ENCODE measurements at regions not wholly inside any gene's neighbourhood (a gene's known extent, or its start where the extent isn't known, plus 50 kb on each side); places are given as distances from the start of the nearest gene placed in this dataset.

DNA sequence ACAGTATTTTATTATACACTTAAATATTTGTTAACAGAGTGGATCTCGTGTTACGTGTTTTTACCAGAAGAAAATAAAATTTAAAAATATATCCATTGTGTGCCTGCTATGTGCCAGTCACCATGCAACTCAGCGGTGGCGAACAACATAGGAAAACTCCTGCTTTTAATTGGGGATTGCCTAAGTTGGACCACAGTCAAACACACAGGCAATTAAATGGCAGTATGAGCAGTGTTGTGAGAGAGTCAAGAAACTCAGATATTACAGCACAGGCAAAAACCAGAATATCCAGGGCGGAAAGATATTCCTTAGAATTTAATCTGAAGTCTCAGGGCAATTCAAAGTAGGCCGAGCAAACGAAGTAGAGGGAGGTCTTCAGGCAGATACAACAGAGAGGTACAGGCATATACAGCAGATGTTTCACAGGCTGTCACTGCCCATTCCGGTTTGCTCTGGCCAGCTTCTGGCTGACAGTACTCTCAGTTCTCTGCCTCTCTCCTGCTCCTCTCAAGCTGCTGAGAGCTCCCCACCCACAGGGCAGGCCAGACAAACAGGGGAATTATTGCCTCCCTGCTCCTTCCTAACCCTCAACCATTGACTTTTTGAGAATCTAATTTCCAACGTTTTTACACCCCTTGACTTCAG is 540.2 kb upstream of the TMEM132C start:
- peak in 1 of 14 donors; percentile 72 for DNase-seq

DNA sequence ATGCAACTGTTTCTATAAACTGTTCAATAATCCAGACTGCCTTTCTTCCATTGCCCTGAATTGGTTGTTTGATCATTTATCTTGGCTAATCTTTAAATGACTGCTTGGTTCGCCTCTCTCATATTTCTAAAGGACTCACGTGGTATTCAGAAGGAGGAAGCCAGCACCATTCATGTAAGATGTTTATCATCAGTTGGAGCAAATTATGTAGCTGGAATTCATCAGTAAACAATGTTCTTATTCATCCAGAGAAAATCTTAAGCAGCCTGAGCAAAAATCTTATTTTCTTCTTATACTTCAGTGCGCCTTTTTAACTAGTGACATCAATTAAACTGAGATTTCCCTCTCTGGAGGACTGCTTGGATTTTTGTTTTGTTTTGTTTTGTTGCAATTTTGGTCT is 538.7 kb upstream of the TMEM132C start:
- no peak for DNase-seq

DNA sequence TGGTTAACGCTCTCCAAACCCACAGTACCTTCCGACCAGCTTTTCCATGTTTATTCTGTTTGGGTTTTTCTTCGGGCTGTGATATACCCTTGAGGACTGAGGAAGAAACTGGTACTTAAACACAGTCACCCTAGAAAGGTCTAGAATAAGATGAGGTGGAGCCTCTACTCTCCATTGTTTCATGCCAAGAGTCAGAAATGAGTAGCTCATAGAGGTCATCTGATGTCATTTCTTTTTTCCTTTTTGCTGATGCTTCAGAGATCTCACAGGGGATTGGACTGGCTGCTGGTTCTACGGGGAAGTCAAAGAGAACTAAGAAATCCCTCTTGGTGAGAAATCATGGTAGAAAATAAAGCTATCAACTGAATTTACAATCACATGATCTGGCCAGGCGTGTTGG is 538.2 kb upstream of the TMEM132C start:
- DNase-seq, result no peak

DNA sequence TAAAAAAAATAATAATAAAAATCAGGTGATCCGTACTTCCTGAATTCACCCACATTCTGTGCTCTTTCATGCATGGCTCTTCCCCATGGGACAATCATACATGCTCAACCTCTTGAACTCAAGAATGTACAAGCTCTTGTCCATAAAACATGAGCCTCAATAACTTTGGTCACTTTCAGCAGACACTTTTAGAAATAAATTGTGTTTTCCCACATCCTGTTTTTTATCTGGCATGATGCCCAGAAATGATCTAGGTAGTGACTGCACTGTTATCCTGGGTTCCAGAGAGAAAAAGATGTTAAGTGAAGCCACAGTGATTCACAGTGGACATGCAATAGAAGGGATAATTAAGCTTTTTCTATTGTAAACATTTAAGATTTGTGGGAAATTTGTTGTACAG is 537.6 kb upstream of the TMEM132C start:
- no peak for DNase-seq

DNA sequence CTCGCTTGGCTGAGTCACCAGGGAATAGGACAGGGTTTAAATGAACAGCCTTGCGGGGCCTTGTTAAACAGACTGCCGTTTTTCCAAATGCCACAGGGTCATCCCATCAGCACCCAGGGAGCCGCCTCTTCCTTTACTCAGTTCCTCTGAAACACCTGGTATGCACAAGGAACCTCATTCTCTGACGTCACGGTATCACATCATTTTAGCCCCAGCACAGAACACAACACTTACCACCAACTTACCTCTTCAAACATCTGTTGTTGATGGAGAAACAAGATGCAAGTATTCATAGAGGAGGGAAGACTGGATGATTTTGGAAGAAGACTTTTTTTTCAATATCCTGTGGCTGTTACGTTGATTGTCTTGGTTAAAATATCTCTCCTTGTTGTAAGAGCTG is 535.3 kb upstream of the TMEM132C start:
- DNase-seq, result no peak

DNA sequence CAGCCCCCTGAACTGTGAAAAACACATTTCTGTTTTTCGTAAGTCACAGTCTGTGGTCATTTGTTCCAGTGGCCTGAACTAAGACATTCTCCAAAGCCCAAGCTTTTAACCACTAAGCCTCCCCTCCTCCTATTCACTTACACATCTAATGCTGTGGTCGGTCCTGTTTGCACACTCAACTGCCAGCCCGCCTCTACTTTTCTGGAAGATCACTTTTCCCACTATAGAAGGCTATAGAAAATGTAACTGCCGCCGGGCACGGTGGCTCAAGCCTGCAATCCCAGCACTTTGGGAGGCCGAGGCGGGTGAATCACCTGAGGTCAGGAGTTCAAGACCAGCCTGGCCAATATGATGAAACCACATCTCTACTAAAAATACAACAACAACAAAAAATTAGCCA is 524.7 kb upstream of the TMEM132C start:
- no peak for DNase-seq

DNA sequence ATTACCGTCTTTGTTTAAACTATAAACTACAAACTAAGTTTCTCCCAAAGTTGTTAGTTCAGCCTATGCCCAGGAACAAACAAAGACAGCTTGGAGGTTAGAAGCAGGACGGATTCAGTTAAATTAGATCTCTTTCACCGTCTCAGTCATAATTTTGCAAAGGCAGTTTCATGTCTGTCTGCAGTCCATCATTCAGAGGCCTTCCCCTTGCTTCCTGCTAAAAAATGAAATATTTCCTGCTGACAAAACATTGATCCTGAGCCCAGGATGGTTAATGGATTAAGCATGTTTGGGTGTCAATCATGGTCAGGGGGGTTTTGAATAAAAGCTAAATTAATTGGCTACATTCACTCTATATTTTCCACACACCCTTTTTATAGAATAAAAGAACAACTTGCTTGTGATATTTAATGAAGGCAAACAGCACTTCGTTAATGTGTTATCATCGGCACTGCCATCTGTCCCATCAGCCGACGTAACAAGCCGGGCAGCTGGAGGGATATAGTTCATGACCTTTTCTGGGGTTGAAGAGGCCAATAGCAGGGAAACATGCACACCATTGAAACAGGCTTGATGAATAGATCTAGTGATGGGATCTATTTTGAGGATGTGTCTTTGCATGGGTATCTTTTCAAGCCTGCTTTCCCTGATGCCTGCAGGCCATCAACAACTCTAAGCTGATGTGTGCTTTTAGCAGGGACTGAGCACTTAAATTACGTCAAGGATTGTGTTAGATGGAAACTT is 521.3 kb upstream of the TMEM132C start:
- DNase-seq, result no peak

DNA sequence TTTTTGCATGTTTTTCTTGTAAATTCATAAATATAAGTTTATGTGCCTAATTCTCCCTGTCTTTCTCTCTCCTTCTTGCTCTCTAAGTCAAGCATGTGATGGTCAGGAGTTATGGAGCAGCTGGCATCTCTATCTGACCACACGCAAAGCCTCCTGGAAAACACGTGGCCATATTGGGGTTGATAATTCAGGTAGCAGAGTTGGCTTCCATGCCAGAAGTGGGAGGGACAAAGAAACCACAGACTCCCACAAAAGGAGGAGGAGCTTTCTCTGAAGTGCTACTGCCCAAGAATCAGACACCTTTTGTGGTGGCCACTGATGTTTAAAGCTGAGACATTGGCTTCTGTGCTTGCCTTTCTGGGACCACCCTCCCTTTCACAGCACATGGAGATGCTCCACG is 517.6 kb upstream of the TMEM132C start:
- no peak for DNase-seq

DNA sequence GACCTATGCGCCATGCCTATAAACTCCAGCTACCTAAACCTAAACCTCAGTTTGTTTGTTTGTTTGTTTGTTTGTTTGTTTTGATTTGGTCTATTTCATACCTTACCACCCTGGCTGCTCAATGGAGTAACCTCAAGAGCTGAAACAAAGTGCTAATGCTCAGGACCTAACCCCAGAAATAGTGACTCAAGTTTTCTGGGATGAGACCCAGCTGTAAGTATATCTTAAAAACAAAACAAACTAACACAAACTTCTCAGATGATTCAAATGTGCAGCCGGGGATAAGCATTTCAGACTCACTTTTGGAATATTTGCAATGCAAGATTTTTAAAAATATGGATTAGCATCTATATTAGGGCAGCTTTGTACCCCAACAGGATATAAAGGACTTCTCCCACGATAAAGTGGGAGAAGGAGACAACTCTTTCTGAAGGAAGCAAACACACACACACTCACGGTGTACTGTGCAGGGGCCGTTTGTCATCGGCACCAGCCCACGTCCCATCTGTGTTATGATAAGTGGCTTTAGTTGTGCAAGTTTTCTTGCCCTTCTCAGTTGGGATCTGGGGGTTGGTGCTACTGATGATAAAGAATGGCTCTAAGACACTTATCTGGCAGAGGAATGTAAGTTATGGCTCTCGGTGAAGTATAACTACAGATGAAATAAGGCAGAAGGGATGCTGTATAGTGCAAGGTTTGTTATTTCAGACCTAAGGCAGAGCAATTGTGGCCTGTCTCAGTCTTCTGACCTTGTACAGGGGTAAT is 516.7 kb upstream of the TMEM132C start:
- DNase-seq, result no peak

DNA sequence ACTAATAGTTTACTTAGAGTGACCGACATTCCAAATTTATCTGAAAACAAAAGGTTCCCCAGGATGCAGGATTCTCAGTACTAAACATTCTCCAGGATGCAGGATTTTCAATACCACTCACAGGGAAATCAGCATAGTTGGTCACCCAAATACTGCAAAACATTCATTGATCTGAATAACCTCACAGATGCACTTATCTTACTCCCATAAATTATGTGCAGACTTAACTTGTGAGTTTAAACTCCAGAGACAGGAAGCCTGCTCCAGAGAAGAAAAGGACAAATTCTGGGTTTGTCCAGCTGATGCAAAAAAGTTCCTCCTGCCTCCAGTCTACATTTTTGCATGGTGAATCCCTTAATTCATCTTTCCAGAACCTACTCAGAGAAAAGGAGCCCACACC is 514.2 kb upstream of the TMEM132C start:
- no peak for DNase-seq

DNA sequence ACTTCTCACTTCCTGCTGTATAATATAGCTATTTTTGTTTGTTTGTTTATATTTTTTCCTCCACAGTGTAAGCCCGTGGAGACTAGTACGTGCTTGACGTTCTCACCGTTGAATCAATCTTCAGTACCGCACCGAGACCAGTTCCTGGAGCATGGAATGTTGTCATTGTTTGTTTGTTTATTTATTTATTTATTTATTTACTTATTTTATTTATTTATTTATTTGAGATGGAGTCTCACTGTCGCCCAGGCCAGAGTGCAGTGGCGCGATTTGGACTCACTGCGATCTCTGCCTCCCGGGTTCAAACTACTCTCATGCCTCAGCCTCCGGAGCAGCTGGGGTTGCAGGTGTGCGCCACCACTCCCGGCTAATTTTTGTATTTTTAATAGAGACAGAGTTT is 506.6 kb upstream of the TMEM132C start:
- no peak for DNase-seq

DNA sequence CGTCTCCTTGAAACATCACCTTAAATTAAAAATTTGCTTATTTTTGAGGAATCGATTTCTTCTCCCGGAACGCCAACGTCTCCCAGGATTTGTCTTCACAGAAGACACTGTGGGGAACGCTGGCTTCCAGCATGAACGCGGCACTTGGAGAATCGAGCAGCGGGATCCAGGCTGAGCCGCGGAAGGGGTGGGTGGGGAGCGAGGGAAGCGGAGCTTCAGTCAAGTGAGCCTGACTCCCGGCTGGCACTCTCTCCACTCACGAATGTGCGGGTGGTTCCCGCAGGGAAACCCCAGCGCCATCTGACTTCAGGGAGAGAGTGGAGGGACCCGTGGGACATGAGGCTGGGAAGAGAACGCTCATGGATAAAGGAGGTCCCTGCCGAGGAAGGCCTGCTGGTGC is 506.0 kb upstream of the TMEM132C start:
- no peak for DNase-seq

DNA sequence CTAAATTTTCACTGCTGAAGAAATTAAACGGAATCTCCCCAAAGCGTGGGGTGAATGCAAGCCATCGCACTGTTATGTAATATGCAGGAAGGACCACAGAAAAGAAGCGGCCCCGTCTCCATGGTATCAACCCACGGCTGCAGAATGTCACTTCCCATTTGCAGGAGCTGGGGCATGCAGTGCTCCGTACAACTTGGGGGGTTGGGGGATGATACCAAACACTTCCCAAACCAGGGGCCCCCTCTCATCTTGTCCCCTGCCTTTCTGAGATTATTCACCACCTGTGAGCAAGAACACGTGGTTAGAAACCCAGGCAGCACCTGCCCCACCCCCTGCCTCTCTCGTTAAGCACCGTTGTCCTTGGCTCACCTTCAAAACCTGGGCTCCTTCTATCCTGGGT is 505.1 kb upstream of the TMEM132C start:
- DNase-seq, result peak in 1 of 14 donors; percentile 72

DNA sequence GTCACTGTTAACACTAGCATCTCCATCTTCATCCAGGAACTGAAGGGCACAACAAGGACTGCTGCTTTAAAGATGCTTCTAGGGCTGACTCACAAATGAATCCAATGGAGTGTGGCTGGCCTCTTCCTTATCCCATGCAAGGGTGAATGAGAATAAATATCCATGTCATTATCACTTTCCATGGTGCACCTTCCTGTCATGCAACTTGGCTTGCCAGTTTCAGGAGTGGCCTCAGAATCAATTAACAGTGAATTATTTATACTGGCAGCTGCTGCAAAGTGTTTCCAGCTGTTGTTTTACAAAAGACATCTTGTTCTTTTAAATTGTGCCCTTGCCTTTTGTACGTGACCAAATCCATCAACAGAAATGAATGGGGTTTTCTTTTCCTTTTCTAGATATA is 499.3 kb upstream of the TMEM132C start:
- DNase-seq, result no peak

DNA sequence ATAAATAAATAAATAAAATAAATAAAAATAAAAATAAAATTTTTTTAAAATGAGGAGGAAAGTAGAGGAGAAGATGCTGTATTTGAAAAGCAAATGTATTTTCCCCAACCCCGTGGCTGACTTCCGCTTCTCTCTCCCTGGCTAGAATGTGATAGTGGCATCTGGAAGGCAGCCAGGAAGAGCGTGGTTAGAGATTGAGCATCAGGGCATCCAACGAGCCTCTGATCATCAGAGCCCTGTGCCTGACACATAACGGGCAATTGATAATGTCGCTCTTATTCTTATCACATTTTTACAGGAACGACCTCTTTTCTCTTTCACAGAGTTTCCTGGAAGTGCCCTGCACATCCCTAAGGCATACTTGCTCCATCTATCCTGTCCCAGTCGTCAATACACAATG is 496.9 kb upstream of the TMEM132C start:
- peak in 1 of 14 donors; percentile 33 for DNase-seq

DNA sequence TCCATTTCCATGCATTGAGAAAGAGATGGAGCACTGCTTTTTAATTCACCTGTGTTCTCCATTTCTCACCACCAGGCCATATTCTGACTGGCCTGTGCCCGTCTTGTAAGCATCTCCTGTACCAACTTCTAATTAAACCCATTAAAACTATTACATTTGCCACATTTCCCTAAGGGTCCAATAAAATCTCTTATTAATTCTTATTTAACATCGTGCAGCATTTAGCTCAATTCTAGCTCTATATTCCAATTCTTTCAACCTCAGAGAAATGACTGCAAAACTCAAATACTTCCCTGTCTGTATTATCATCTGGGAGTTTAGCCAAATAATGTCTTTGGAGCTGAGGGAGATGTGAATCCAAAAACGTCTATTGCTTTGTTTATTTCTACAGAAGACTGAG is 495.4 kb upstream of the TMEM132C start:
- DNase-seq, result peak in 1 of 14 donors; percentile 41

DNA sequence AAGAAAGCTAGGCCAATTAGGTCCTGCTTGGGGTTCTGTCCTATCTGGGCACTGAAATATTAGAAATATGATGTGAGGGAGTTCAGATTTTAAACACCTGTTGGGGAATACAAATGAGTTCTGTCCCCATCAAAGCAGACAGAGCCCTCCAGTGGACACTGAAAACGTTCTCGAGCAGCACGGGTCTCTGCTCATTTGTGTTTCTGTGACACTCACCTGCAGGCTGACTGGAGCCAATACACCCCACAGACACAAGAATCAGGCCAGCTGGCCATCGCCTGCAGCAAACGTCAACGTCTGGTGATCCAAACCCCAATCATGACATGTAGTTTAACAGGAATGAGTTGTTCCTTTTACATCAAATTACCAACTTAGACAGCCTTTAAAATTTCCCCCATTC is 493.4 kb upstream of the TMEM132C start:
- peak in 1 of 14 donors; percentile 96 for DNase-seq

DNA sequence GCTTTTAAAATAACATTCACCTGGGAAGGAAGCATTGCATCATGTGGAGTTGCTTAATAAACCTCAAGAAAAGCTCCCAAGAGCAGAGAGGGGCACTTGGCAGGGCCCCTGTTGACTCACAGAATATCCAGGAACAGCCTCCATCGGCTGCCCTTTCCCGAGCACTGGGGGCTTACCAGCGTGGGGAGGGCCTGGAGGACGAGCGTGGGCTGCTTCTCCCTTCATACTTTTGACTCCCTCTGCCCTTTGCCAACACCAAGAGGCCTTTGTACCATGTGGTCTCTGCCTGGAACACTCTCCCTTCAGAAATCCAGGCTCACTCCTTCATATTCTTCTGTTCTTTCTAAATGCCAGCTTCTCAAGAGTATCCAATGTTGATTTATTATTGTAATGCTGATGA is 492.1 kb upstream of the TMEM132C start:
- peak in 2 of 14 donors; percentile 34 to 68 for DNase-seq

DNA sequence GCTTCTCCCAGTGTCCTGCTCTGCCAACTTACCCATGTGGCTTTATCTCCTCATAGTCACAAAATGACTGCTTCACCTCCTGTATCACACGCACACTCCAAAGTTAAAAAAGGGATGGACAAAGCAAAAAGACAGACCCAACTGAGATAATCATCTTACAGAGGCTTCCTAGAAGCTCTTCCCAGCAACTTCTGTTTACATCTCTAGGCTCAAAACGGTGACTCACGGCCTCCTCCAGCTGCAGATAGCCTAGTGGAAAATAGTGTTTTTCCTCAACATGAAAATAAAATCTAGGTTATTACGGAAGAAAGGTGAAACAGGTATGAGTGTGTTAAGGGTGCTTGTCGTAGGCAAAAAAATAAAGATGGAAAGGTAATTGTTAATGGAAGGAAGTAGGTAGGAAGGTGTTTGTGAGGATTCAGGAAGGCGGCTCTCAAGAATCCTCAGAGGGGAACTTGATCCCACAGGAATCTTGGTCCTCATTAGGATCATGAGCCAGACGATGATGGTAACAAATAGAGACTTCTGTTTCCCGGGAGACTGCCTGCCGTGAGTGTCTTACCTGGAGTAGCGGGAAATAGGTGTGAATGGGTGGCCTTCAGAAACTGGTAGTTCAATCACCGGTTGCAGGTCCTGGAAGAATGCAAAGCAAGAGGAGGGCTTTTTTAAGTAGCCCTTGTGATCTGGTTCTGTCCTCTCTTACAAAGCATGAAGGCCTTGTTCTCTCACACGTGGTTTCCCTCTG is 487.5 kb upstream of the TMEM132C start:
- no peak for DNase-seq

DNA sequence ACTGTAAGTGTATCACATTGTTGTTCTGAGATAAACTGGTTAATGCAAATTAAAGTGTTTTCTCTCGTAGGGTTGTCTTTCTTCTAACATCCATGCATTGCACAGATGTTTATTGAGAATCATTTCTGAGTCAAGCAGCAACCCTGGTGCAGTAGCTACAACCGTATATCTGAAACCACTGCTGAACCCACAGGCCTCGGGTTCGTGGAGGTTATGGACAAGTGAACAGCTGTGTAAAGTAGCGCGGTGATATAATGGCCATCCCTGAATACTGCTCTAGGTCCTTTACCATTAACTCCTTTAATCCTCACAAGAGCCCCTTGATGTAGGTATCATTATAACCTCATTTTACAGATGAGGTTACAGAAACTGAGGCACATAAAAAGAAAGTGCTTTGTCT is 486.1 kb upstream of the TMEM132C start:
- no peak for DNase-seq

DNA sequence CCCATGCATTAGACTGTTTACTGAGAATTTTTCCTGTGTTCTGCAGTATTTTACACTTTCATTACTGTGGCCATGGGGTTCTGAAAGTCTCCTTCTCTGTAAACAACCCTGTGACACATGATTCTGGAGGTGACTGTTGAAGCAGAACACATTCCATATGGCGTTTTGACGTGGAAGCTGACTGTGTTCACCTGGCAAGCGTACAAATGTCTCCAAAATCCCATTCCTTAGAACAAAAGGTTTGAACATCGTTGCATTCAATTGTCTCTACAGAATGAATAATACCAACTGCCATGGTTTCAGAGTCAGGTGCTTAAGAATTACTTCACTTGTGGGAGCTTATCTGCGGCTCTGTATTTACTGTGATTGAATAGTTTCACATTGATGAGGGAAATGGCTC is 485.6 kb upstream of the TMEM132C start:
- DNase-seq, result peak in 1 of 14 donors; percentile 96

DNA sequence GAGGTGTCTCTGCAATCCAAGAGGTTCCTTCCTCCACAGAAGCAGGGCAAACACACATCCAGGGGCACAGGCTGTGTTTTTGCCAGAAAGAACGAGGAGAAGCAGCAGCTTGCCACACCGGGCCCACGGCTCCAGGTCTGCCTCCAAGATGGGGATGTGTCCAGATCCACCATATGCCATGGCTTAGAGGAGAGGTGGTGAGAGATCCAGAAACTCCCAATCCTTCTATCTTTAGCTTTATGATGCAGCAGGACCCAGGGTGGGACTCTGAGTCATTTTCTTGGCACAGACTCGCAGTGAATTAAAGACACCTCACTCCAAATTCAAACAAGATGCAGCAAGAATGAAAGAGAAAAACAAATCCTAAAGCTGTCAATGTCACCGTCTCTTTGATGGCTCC is 481.4 kb upstream of the TMEM132C start:
- peak in 4 of 14 donors; percentile 9 to 99 (median 39) for DNase-seq

Data from C1 segment of cervical spinal cord (tissue), 14 donors.